ENCODE measurements at regions not wholly inside any gene's neighbourhood (a gene's known extent, or its start where the extent isn't known, plus 50 kb on each side); places are given as distances from the start of the nearest gene placed in this dataset.

DNA sequence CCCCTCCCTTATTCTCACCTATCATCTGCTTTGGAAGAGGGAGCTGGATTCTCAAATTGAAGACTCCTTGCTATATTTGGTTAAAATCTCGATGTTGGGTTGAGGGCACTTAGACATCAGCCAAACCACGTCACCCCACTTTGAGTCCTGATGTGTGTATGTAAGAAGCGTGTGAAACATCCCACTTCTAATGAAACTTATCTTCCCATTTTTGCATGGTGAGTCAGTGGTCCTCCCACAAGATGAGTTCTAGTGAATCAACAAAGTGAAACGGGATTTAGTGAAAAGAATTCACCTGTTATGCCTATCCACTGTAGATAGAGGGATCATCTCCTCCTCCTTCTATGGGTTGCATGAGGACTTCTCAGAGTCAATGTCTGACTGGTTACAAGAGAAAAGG lies 51.4 kb upstream of the SPRED2 start:
- Mint-ChIP-seq H3K4me1 (no peaks in the 10 kb centered on the region), H3K36me3 (no peaks in the 10 kb centered on the region), H3K9me3 (peaks cover 9% of the 10 kb centered on the region), H3K4me3 (no peak overlapping the region), H3K27me3 (peaks cover 14% of the 10 kb centered on the region), H3K27ac (no peak overlapping the region)

DNA sequence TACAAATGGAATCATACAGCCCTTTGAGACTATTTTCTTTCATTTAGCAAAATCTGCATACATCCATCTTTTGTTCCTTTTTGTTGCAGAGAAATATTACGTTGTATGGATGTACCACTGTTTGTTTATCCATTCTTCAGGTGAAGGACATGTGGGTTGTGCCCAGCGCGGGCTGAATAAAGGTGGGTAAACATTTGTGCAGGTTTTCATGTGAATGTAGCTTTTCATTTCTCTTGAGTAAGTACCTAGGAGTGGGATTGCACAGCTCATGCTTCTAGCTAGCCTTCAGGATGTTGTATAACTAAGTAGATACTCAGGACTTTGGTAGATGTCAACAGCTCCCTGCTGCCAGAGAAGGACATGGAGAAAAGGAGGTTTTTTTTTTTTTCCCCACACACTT lies 50.6 kb upstream of the SPRED2 start:
- H3K27ac Mint-ChIP-seq = no peak overlapping the region
- peaks cover 2% of the 10 kb centered on the region for H3K9me3 Mint-ChIP-seq
- peaks cover 8% of the 10 kb centered on the region for H3K27me3 Mint-ChIP-seq
- no peaks in the 10 kb centered on the region for H3K36me3 Mint-ChIP-seq
- H3K4me1 Mint-ChIP-seq = no peaks in the 10 kb centered on the region
- no peak overlapping the region for H3K4me3 Mint-ChIP-seq
